GM20000 (cell line): ENCODE measurements at regions not wholly inside any gene's neighbourhood (a gene's known extent, or its start where the extent isn't known, plus 50 kb on each side); places are given as distances from the start of the nearest gene placed in this dataset.

Experiments
- DNase-seq: peaks from one replicate; pipeline ENCODE4 v3.0.0; 2012; ENCODE audit warnings: low spot score
- CTCF ChIP-seq: IDR thresholded peaks from 2 replicates; pipeline ENCODE4 v1.5.1; 2012; ENCODE audit warnings: mild to moderate bottlenecking, control low read depth; ENCODE audit errors: extremely low read depth, missing control alignments

DNA sequence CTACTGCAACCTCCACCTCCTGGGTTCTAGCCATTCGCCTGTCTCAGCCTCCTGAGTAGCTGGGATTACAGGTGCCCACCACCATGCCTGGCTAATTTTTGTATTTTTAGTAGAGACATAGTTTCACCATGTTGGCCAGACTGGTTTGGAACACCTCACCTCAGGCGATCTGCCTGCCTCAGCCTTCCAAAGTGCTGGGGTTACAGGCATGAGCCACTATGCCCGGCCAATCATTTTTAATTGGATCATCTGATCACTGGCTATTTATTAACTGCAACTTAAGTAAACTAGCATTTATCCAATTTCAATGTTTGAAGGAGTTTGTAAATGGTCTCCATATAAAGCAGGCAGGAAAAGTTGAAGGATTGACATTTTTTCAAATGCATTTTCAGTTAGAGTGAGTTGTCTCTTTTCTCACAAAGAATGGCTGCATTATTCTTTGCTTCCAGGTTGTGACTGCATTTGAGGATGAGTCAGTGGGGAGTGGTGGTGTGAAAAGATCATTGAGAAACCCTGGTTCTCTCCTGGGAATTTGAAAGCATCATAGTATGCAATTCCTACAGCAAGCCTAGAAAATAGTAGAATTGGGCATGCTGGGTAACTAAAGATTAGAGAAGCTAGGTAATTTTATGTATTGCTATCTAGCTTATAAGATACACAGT, 431.1 kb upstream of the ZEB2 start:
- DNase-seq: no peak
- TF ChIP-seq CTCF: no peak

DNA sequence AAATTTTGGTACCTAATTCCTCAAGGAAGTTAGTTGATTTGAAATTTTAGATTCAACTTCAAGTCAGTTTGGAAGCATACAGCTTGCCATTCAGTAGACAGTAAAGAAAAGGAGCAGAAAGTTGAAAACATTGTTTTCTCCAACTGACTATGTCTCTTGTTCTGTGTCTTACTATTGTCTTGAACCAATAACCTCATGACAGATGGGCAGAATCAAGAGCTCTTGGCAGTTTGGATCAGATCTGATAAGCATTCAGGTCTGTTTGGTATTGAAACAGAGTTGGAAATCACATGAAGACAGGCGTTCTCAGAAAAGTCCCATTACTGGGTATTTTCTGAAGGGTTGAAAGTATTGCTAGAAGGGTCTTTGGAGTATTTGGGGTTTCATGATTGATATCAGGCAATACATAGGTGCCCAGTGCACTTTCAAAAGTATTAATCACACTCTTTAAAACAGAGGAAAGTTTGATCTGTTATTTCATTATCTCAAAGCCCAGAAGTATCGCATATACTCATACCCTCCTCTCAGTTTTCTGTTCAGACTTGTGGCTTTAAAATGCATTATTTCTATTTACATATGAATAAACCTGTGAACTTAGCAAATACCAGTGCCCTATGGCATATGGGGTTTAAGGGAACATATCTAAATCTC, 428.4 kb upstream of the ZEB2 start:
- TF ChIP-seq CTCF: no peak

GRCh38 chr2:144947709-144948037, 427.8 kb upstream of the ZEB2 start:
- no peak for DNase-seq
- no peak for TF ChIP-seq CTCF

More for the DNA sequence above, 428.4 kb upstream of the ZEB2 start:
- no peak for DNase-seq

DNA sequence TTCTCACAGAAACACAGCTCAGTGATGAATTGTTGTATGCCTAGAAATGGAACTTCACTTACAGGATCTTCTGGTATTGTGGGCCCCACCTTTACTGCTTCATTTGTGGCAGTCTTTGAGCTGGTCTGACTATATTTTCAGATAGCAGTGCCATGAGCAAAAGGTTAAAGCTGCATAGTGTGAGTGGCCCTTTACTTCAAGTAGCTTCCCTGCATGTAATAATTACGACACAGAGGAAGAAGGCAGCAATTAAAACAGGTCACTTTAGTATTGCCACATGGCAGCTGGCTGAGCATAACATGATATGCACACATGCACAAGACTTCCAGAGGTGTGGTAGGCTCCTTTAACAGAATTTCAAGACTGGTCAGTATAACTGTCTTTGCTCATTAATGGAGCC, 426.3 kb upstream of the ZEB2 start:
- TF ChIP-seq CTCF: no peak
- DNase-seq: no peak

DNA sequence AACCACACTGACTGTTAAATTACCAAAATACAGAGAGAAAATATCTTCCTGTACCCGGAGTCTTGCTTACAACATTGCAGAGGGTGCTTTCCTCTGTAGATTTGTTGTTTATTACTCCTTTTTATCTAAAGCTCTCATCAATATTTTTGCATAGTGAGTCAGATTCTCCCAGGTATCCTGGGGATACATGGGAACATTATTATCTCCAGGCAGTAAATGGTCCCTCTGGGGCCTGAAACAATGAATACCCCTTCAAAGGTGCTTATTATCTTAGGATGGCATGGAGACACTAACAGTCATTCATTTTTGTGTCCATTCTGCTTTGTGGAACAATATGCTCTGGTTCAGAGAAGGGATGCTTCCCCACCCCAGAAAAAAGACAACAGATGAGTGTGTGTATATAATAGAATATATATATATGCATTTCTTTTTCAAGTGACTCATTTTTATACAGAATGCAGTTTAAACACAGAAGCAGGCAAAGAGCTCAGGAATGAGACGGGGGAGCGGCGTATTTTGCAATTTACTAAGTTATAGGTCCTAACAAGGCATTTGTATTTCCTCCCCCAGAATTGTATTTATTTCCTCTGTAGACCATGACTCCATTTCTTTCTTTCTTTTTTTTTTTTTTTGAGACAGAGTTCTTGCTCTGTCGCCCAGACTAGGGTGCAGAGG, 424.8 kb upstream of the ZEB2 start:
- TF ChIP-seq CTCF: no peak
- DNase-seq: no peak

GRCh38 chr2:144943986-144944385, 424.1 kb upstream of the ZEB2 start:
- DNase-seq: no peak
- TF ChIP-seq CTCF: no peak

GRCh38 chr2:144943293-144943941, 423.5 kb upstream of the ZEB2 start:
- no peak for TF ChIP-seq CTCF
- DNase-seq: no peak
